Mucosa of rectum (tissue), 2 donors: ENCODE measurements at regions not wholly inside any gene's neighbourhood (a gene's known extent, or its start where the extent isn't known, plus 50 kb on each side); places are given as distances from the start of the nearest gene placed in this dataset.

Experiments
- H3K27ac ChIP-seq, 2 donors: one replicate each; pipeline ENCODE4 v1.7.0; 2013; ENCODE audit warnings: inconsistent platforms in 2 of 2, low read depth in 2 of 2, low read length in 2 of 2
- H3K27me3 ChIP-seq, 2 donors: one replicate each; pipeline ENCODE4 v1.7.0; 2013; ENCODE audit warnings: low read length in 2 of 2; ENCODE audit not compliant: control insufficient read depth in 2 of 2, insufficient read depth in 2 of 2
- H3K36me3 ChIP-seq, 2 donors: one replicate each; pipeline ENCODE4 v1.7.0; 2013; ENCODE audit warnings: low read length in 2 of 2; ENCODE audit not compliant: control insufficient read depth in 2 of 2, insufficient read depth in 2 of 2
- H3K4me1 ChIP-seq, 2 donors: one replicate each; pipeline ENCODE4 v1.7.0; 2013; ENCODE audit warnings: low read length in 2 of 2, mild to moderate bottlenecking in 1 of 2; ENCODE audit not compliant: control insufficient read depth in 2 of 2, insufficient read depth in 2 of 2
- H3K4me3 ChIP-seq, 2 donors: one replicate each; pipeline ENCODE4 v1.7.0; 2013; ENCODE audit warnings: low read length in 2 of 2
- H3K9ac ChIP-seq, 2 donors: one replicate each; pipeline ENCODE4 v1.7.0; 2013; ENCODE audit warnings: low read length in 2 of 2, low read depth in 1 of 2, mild to moderate bottlenecking in 1 of 2
- H3K9me3 ChIP-seq, 2 donors: one replicate each; pipeline ENCODE4 v1.7.0; 2013; ENCODE audit warnings: low read length in 2 of 2; ENCODE audit not compliant: control insufficient read depth in 2 of 2
- donor health status: healthy.
- donor health status: Normal muscosa, but diverticular disease.

DNA sequence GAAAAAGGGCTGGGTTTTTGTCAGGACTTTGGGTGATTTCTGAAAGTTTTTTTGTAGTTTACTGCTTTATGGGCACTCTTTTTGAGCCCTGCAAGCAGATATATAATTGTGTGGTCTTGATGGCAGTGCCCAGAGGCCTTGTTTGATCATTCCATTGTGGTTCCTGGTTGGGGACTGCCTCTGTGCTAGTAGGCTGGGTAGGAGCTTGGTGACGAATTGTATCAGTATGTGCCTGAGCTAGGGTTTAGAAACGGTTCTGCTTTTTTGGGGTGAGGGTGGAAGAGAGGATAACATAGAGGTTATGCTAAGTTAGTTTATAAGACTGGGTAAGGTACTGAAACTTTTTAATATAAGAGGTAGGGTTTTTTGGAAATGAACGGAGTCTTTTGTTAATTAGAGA is 139.7 kb upstream of the ETV3 start:
- H3K36me3 ChIP-seq, result no peaks in the 10 kb centered on the region
- H3K27me3 ChIP-seq, result peaks cover 2 to 5% of the 10 kb centered on the region in 2 donors
- H3K4me3 ChIP-seq, result no peak overlapping the region
- no peak overlapping the region for H3K9ac ChIP-seq
- no peaks in the 10 kb centered on the region for H3K4me1 ChIP-seq
- no peak overlapping the region for H3K27ac ChIP-seq
- no peaks in the 10 kb centered on the region for H3K9me3 ChIP-seq

DNA sequence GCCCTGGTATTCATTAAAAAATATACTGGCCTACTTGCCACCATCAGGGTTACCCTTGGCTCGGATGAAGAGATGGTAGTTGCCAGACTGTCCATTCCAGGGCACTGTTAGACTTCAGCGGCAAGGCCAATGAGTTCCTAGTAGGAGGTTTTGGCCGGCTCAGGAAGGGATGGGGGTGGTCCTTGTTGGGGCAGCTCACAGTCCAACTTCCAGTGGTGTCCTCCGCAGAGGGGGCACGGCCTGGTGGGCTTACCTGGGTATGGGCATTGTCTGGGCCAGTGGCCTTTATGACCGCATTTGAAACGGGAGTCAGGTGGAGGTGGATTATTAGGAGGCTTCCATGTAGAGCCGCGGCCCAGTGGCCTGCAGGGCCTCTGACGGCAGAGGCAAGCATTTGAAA is 139.1 kb upstream of the ETV3 start:
- H3K4me1 ChIP-seq, result no peaks in the 10 kb centered on the region
- no peak overlapping the region for H3K27ac ChIP-seq
- no peak overlapping the region for H3K9ac ChIP-seq
- H3K9me3 ChIP-seq, result no peaks in the 10 kb centered on the region
- H3K36me3 ChIP-seq, result no peaks in the 10 kb centered on the region
- H3K4me3 ChIP-seq, result no peak overlapping the region
- peaks cover 2 to 5% of the 10 kb centered on the region in 2 donors for H3K27me3 ChIP-seq

GRCh38 chr1:157274698-157275534 is 136.7 kb upstream of the ETV3 start:
- no peak overlapping the region for H3K27ac ChIP-seq
- H3K9me3 ChIP-seq, result no peaks in the 10 kb centered on the region
- peaks cover 2 to 5% of the 10 kb centered on the region in 2 donors for H3K27me3 ChIP-seq
- H3K4me1 ChIP-seq, result no peaks in the 10 kb centered on the region
- H3K4me3 ChIP-seq, result no peak overlapping the region
- no peaks in the 10 kb centered on the region for H3K36me3 ChIP-seq
- no peak overlapping the region for H3K9ac ChIP-seq

GRCh38 chr1:157272729-157273524 is 134.7 kb upstream of the ETV3 start:
- Histone ChIP-seq H3K36me3 (no peaks in the 10 kb centered on the region), H3K4me1 (no peaks in the 10 kb centered on the region), H3K27me3 (peaks cover 2% of the 10 kb centered on the region in 2 donors), H3K9ac (no peak overlapping the region), H3K4me3 (no peak overlapping the region), H3K9me3 (no peaks in the 10 kb centered on the region), H3K27ac (no peak overlapping the region)

- no peak overlapping the region for H3K4me3 ChIP-seq
- no peaks in the 10 kb centered on the region for H3K36me3 ChIP-seq
- peaks cover 2% of the 10 kb centered on the region in 2 donors for H3K27me3 ChIP-seq
- no peaks in the 10 kb centered on the region for H3K4me1 ChIP-seq
- no peak overlapping the region for H3K27ac ChIP-seq
- no peak overlapping the region for H3K9ac ChIP-seq
- no peaks in the 10 kb centered on the region for H3K9me3 ChIP-seq
Measured at GRCh38 chr1:157272264-157272663, 134.1 kb upstream of the ETV3 start.

GRCh38 chr1:157270705-157271274 is 132.6 kb upstream of the ETV3 start:
- peaks cover 0 to 2% of the 10 kb centered on the region in 2 donors for H3K27me3 ChIP-seq

GRCh38 chr1:157269656-157270375 is 131.6 kb upstream of the ETV3 start:
- H3K9me3 ChIP-seq, result no peaks in the 10 kb centered on the region
- peaks cover 0 to 2% of the 10 kb centered on the region in 2 donors for H3K27me3 ChIP-seq
- no peak overlapping the region for H3K27ac ChIP-seq
- no peaks in the 10 kb centered on the region for H3K4me1 ChIP-seq
- no peak overlapping the region for H3K9ac ChIP-seq
- no peak overlapping the region for H3K4me3 ChIP-seq
- no peaks in the 10 kb centered on the region for H3K36me3 ChIP-seq

More at GRCh38 chr1:157270705-157271274, 132.6 kb upstream of the ETV3 start:
- no peak overlapping the region for H3K27ac ChIP-seq
- H3K9ac ChIP-seq, result no peak overlapping the region
- no peaks in the 10 kb centered on the region for H3K4me1 ChIP-seq
- H3K4me3 ChIP-seq, result no peak overlapping the region
- H3K9me3 ChIP-seq, result no peaks in the 10 kb centered on the region
- no peaks in the 10 kb centered on the region for H3K36me3 ChIP-seq

GRCh38 chr1:157262891-157263290 is 124.7 kb upstream of the ETV3 start:
- no peaks in the 10 kb centered on the region for H3K4me1 ChIP-seq
- no peaks in the 10 kb centered on the region for H3K9me3 ChIP-seq
- H3K27me3 ChIP-seq, result no peaks in the 10 kb centered on the region
- no peak overlapping the region for H3K27ac ChIP-seq
- H3K4me3 ChIP-seq, result no peak overlapping the region
- no peaks in the 10 kb centered on the region for H3K36me3 ChIP-seq
- H3K9ac ChIP-seq, result no peak overlapping the region

DNA sequence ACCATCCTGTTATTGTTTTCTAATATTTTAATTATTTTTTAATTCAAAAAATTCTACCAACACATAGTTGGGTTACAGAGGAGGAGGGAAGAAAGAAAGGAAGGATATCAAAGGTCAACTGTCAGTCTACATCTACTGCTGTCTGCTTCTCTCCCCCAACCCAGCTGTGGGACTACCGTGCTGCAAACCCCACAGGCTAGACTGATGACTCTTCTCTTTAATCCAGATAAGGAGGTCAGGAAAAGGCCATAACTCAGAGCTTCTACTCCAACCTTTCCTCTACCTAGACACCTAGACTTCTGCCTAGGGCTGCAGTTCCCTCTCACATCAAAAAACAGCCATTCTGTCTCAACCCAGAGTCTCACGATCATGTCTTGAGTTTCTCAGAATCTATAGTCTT is 124.2 kb upstream of the ETV3 start:
- H3K4me1 ChIP-seq, result no peaks in the 10 kb centered on the region
- no peak overlapping the region for H3K4me3 ChIP-seq
- H3K27me3 ChIP-seq, result no peaks in the 10 kb centered on the region
- H3K9ac ChIP-seq, result no peak overlapping the region
- no peaks in the 10 kb centered on the region for H3K36me3 ChIP-seq
- no peaks in the 10 kb centered on the region for H3K9me3 ChIP-seq
- H3K27ac ChIP-seq, result no peak overlapping the region
